HG03565 (cell line): ENCODE measurements at regions not wholly inside any gene's neighbourhood (a gene's known extent, or its start where the extent isn't known, plus 50 kb on each side); places are given as distances from the start of the nearest gene placed in this dataset.

Source experiments
- ATAC-seq: cut with Tn5 transposase; IDR thresholded peaks from one replicate; pipeline ENCODE4 v1.9.1; 2021; ENCODE audit warnings: mild to moderate bottlenecking, moderate library complexity; ENCODE audit not compliant: unreplicated experiment

- no peak for ATAC-seq
Observed at GRCh38 chr9:13049223-13049622, 230.3 kb downstream of the MPDZ start.

DNA sequence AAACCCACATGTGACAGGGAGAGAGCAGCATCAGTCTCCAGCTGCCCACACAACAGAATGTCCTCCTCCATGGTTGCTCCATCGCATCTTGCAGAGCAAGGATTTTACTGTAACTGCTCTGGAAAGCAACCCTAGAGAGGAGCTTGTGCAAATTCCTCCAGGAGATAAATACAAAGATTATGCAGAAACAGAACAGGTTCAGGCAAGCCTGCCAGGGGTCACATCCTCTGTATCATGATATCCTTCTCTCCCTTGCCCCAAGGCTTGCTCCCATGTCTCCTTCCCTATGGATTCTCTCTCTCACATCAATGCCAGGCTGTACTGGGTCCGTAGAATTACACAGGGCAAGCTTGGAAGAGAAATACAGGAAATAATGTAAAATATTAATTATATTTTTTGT, 226.0 kb downstream of the MPDZ start:
- ATAC-seq: no peak

- ATAC-seq: no peak
Observed at GRCh38 chr9:13054389-13054788, 225.1 kb downstream of the MPDZ start.
